HUES64 (cell line): ENCODE measurements at regions not wholly inside any gene's neighbourhood (a gene's known extent, or its start where the extent isn't known, plus 50 kb on each side); places are given as distances from the start of the nearest gene placed in this dataset.

Source experiments
- H3K27ac ChIP-seq: 2 replicates; pipeline ENCODE4 v1.7.0; 2013; ENCODE audit warnings: low read depth, low read length, inconsistent platforms
- H3K27me3 ChIP-seq: 2 replicates; pipeline ENCODE4 v1.6.1; 2013; ENCODE audit warnings: mild to moderate bottlenecking, low read length; ENCODE audit not compliant: insufficient read depth
- H3K36me3 ChIP-seq: 2 replicates; pipeline ENCODE4 v1.6.1; 2013; ENCODE audit warnings: mild to moderate bottlenecking, low read length; ENCODE audit not compliant: insufficient read depth
- H3K4me1 ChIP-seq: 2 replicates; pipeline ENCODE4 v1.6.1; 2013; ENCODE audit warnings: mild to moderate bottlenecking, low read length, moderate library complexity; ENCODE audit not compliant: insufficient read depth
- H3K4me3 ChIP-seq: 2 replicates; pipeline ENCODE4 v1.5.1; 2013; ENCODE audit warnings: mild to moderate bottlenecking, low read length, moderate library complexity
- H3K9ac ChIP-seq: 2 replicates; pipeline ENCODE4 v1.6.1; 2013; ENCODE audit warnings: mild to moderate bottlenecking, low read depth, low read length
- H3K9me3 ChIP-seq: 2 replicates; pipeline ENCODE4 v1.6.1; 2013; ENCODE audit warnings: low read depth, low read length; ENCODE audit not compliant: insufficient read depth
- WGBS: fragments of 150-250, 120-280 bp; methylation state at CpG from one replicate; pipeline ENCODE4 v1.1.7; 2013; ENCODE audit warnings: missing lambda C conversion rate; 5-methylcytosine and 5-hydroxymethylcytosine counted together

DNA sequence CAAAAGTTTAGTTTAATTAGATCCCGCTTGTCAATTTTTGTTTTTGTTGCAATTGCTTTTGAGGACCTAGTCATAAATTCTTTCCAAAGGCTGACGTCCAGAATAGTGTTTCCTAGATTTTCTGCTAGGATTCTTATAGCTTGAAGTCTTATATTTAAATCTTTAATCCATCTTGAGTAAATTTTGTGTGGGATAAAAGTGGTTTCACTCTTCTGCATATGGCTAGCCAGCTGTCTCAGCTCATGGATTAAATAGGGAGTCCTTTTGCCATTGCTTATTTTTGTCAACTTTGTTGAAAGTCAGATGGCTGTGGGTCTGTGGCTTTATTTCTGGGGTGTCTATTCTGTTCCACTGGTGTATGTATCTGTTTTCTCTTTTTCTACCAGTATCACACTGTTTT lies 801.3 kb upstream of the ADGRL4 start:
- H3K27me3 ChIP-seq, result no peaks in the 10 kb centered on the region
- WGBS, result 98% methylated on average over 2 of the region's 2 CpGs
- no peak overlapping the region for H3K27ac ChIP-seq
- peaks cover 10% of the 10 kb centered on the region; the same call in 1 of the 2 replicates for H3K9me3 ChIP-seq
- no peak overlapping the region for H3K9ac ChIP-seq
- no peak overlapping the region for H3K4me3 ChIP-seq
- H3K36me3 ChIP-seq, result no peaks in the 10 kb centered on the region
- no peaks in the 10 kb centered on the region for H3K4me1 ChIP-seq

GRCh38 chr1:79797487-79797886 lies 791.0 kb upstream of the ADGRL4 start:
- Histone ChIP-seq H3K36me3 (no peaks in the 10 kb centered on the region), H3K4me3 (no peak overlapping the region), H3K27me3 (no peaks in the 10 kb centered on the region), H3K4me1 (no peaks in the 10 kb centered on the region), H3K27ac (no peak overlapping the region), H3K9me3 (peaks cover 2% of the 10 kb centered on the region; the same call in 1 of the 2 replicates), H3K9ac (no peak overlapping the region)
- 86% methylated on average over 3 of the region's 3 CpGs for WGBS

- no peak overlapping the region for H3K9ac ChIP-seq
- H3K27ac ChIP-seq, result no peak overlapping the region
- 46% methylated on average over 1 of the region's 1 CpG for WGBS
- no peak overlapping the region for H3K4me3 ChIP-seq
- no peaks in the 10 kb centered on the region for H3K27me3 ChIP-seq
- H3K9me3 ChIP-seq, result peaks cover 2% of the 10 kb centered on the region; the same call in 1 of the 2 replicates
- no peaks in the 10 kb centered on the region for H3K36me3 ChIP-seq
- no peaks in the 10 kb centered on the region for H3K4me1 ChIP-seq
These were observed 789.9 kb upstream of the ADGRL4 start for GRCh38 chr1:79796434-79796833.

- 63% methylated on average over 4 of the region's 4 CpGs for WGBS
- Histone ChIP-seq H3K4me3 (no peak overlapping the region), H3K36me3 (no peaks in the 10 kb centered on the region), H3K27ac (no peak overlapping the region), H3K9ac (no peak overlapping the region), H3K27me3 (no peaks in the 10 kb centered on the region), H3K4me1 (no peaks in the 10 kb centered on the region), H3K9me3 (peaks cover 2% of the 10 kb centered on the region; the same call in 1 of the 2 replicates)
These were observed 785.8 kb upstream of the ADGRL4 start for GRCh38 chr1:79792219-79792930.

- Histone ChIP-seq H3K4me3 (no peak overlapping the region), H3K9me3 (peaks cover 2% of the 10 kb centered on the region; the same call in 1 of the 2 replicates), H3K27me3 (no peaks in the 10 kb centered on the region), H3K36me3 (no peaks in the 10 kb centered on the region), H3K9ac (no peak overlapping the region), H3K4me1 (no peaks in the 10 kb centered on the region), H3K27ac (no peak overlapping the region)
- 92% methylated on average over 4 of the region's 5 CpGs for WGBS
These were observed 785.1 kb upstream of the ADGRL4 start for GRCh38 chr1:79791488-79792218.

DNA sequence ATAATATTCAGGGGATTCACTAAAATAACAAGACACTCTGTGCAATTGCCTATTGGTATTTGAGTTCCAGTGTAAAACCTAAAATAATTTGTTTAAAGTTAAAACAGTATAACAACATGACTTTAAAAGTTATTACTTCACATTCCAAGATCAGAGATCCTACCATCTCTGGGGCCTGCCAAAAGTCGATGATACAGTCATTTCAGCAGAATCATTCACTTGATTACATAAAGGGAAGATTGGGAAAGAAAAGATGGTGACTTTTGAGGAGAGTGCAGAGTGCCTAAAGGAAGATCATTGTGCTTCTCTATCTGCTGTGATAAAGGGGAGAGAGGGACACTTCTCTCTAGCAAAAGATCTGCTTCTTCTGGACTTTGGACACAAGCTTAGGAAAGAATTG lies 784.4 kb upstream of the ADGRL4 start:
- Histone ChIP-seq H3K27ac (no peak overlapping the region), H3K4me1 (no peaks in the 10 kb centered on the region), H3K4me3 (no peak overlapping the region), H3K9ac (no peak overlapping the region), H3K27me3 (no peaks in the 10 kb centered on the region), H3K36me3 (no peaks in the 10 kb centered on the region), H3K9me3 (peaks cover 2% of the 10 kb centered on the region; the same call in 1 of the 2 replicates)
- whole genome bisulfite sequencing, result 89% methylated on average over 1 of the region's 1 CpG

- Histone ChIP-seq H3K9me3 (no peaks in the 10 kb centered on the region), H3K4me1 (no peaks in the 10 kb centered on the region), H3K36me3 (no peaks in the 10 kb centered on the region), H3K27ac (no peak overlapping the region), H3K4me3 (no peak overlapping the region), H3K9ac (no peak overlapping the region), H3K27me3 (no peaks in the 10 kb centered on the region)
- 93% methylated on average over 3 of the region's 4 CpGs for WGBS
These were observed 781.1 kb upstream of the ADGRL4 start for GRCh38 chr1:79787631-79788030.

GRCh38 chr1:79785964-79786363 lies 779.4 kb upstream of the ADGRL4 start:
- Histone ChIP-seq H3K9ac (no peak overlapping the region), H3K4me1 (no peaks in the 10 kb centered on the region), H3K27ac (no peak overlapping the region), H3K27me3 (no peaks in the 10 kb centered on the region), H3K9me3 (no peaks in the 10 kb centered on the region), H3K36me3 (no peaks in the 10 kb centered on the region), H3K4me3 (no peak overlapping the region)
- WGBS, result no CpG with 5 or more reads among the region's 1 CpG

DNA sequence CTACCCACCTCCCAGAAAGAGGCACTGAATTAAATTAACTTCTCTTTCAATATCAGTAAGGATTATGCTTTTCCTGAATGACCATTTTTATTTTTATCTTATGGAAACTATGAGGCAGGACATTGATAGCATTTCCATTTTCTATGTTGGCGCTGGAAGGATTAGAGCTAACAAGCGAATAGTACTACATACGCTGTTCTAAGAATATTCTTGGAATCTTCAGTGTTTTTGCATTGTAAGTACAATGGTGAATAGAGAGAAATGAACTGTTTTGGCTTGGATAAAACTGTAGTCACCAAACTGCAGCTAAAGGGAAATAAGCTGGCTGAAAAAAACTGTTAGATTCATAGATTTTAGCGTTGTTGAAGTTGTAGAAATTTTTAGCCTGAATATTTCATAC lies 779.0 kb upstream of the ADGRL4 start:
- H3K9ac ChIP-seq, result no peak overlapping the region
- no peaks in the 10 kb centered on the region for H3K4me1 ChIP-seq
- 97% methylated on average over 3 of the region's 4 CpGs for WGBS
- H3K27ac ChIP-seq, result no peak overlapping the region
- no peaks in the 10 kb centered on the region for H3K27me3 ChIP-seq
- H3K36me3 ChIP-seq, result no peaks in the 10 kb centered on the region
- no peaks in the 10 kb centered on the region for H3K9me3 ChIP-seq
- H3K4me3 ChIP-seq, result no peak overlapping the region

- Histone ChIP-seq H3K4me1 (no peaks in the 10 kb centered on the region), H3K27ac (no peak overlapping the region), H3K9me3 (no peaks in the 10 kb centered on the region), H3K4me3 (no peak overlapping the region), H3K36me3 (no peaks in the 10 kb centered on the region), H3K27me3 (no peaks in the 10 kb centered on the region), H3K9ac (no peak overlapping the region)
- WGBS, result 95% methylated on average over 3 of the region's 3 CpGs
These were observed 774.7 kb upstream of the ADGRL4 start for GRCh38 chr1:79781261-79781660.

- no peaks in the 10 kb centered on the region for H3K4me1 ChIP-seq
- no peaks in the 10 kb centered on the region for H3K36me3 ChIP-seq
- no peak overlapping the region for H3K4me3 ChIP-seq
- no peak overlapping the region for H3K27ac ChIP-seq
- H3K9me3 ChIP-seq, result no peaks in the 10 kb centered on the region
- H3K9ac ChIP-seq, result no peak overlapping the region
- 96% methylated on average over 2 of the region's 2 CpGs for WGBS
- H3K27me3 ChIP-seq, result no peaks in the 10 kb centered on the region
These were observed 771.1 kb upstream of the ADGRL4 start for GRCh38 chr1:79777481-79778219.
